NCI-H748 treated with DMSO at 0.1 percent for 48 hours (cell line): ENCODE measurements at regions not wholly inside any gene's neighbourhood (a gene's known extent, or its start where the extent isn't known, plus 50 kb on each side); places are given as distances from the start of the nearest gene placed in this dataset.

Experiments
- DNase-seq: peaks from one replicate; lab custom pipeline; 2025; lab: John Stamatoyannopoulos, UW

DNA sequence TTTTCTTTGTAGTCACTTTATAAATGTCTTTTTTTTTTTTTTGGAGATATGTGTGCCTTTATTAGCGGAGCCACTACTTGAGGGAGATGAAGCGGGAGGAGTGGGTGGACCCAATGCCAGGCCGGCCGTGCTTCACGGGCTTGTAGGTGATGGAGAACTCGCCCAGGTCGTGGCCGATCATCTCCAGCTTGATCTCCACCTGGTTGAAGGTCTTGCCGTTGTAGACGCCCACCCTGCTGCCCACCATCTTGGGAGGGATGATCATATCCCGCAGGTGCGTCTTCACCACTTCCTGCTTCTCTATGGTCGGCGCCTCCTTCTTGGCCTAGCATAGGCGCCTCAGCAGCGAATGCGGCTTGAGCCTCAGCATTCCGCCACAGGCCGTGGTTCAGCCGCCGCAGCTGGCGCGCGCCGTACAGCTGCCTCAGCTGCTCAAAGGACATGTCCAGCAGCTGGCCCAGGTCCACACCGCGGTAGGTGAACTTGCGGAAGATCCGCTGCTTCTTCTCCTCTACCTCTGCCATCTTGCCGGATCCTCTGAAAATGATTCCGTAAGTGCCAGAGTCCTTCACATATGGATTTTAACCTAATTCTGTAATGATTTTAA, 1095.6 kb downstream of the MAT2B start:
- no peak for DNase-seq

- DNase-seq: no peak
Observed at GRCh38 chr5:164608507-164608906, 1103.1 kb downstream of the MAT2B start.

DNA sequence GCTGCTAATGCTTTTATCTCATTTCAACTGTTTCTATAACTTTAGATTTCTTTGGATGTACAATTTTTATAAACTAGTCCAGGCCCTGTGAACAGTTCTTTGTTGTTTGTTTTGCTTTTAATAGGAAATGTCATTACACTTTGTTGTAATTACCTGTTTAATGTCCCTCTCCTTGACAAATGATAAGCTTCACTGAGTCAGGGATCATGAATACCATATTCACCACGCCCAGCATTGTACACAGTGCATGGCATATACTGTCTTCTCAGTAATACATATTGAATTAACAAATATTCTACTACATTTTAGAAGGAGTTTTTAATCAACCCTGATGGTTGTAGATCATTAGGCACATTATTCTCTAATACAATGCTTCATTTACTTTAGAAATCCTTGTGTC, 1105.0 kb downstream of the MAT2B start:
- DNase-seq: no peak

DNA sequence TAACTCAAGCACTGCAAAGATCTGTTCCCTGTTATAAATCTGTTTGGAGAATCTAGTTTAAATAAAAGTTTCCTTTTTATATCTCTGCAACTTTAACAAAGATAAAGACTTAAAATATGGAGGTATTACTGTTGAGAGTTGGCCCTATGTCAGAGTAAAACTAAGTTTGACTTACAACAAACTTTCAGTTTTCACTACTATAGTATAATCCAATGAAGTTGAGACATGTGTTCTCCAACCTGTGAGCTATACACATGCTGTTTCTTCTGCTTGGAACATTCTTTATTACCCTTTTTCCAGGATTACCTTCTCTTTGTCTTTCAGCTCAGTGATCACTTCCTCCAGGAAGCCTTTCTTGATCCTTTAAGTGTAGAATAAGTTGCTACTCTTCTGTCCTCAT, 1109.3 kb downstream of the MAT2B start:
- no peak for DNase-seq

DNA sequence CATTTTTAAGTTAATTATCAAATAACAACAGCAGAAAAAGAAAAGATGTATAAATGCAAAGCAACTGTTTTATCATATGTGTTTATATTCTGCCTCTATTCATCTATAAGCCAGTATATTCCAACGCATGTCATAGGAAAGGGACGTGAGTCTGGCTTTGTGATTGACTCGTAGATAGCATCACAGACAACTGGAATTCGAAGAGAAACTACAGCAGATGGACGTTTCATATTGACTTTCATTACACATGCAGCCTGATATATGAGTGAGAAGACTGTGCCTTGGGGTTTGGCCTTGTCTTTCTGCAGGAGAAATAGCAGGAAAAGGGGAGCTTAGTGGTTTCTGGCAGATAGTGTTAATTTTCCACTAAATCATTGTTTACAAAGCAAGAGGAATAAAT, 1111.9 kb downstream of the MAT2B start:
- no peak for DNase-seq

DNA sequence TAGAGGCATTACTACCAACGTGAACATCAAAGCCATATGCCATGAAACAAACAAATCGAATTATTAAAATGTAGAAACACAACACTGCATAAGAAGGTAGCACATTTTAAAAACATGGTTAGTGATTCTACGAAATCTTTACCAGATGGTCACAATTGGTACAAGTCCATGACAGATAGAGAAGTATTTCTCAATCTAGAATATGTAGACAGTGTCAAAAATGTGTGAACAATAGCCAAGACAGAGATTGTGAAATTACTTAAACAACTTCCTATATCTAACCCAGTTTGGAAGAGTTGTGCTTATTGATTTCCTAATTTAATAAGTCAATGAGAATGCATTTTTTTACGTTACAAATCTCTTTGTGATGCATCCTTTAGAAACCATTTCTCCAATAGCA, 1121.6 kb downstream of the MAT2B start:
- no peak for DNase-seq

DNA sequence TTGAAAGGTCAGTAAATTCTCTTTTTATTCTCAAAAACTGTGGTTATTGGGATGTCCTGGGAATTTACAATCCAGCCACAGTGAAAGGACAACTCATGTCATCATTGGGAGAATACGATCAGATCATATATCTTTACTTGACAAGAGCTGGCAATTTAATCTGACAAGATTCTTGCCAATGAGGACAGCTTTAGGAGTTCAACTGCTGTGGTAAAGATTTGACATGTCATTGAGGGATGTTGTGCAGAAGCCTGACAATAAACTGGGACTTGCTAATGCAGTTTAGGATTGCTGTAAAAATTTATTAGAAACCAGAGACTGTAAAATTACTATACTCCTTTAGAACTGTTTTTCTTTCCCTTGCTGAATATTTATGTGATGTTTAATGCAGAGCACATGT, 1131.0 kb downstream of the MAT2B start:
- no peak for DNase-seq

GRCh38 chr5:164637931-164638521, 1132.6 kb downstream of the MAT2B start:
- no peak for DNase-seq

- no peak for DNase-seq
Observed at GRCh38 chr5:164649266-164649665, 1143.8 kb downstream of the MAT2B start.

DNA sequence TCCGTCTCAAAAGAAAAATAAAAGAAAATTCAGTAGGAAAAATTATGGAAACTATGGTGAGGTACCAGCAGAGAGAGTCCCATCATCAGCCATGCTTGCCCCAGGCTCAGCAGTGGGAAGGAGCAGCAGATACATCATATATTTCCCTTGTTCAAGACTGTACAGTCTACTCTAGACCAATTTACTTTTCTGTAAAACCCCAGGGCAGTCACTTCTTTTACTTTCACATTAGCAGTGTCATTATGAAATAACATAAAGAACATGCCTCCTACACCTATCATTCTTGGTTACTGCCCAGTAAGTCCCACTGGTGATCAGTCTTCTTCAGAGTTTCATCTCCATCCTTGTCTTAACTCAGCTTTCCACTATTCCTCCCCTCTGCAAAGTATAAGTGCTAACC, 1145.0 kb downstream of the MAT2B start:
- no peak for DNase-seq

- no peak for DNase-seq
Observed at GRCh38 chr5:164651546-164652275, 1146.3 kb downstream of the MAT2B start.

DNA sequence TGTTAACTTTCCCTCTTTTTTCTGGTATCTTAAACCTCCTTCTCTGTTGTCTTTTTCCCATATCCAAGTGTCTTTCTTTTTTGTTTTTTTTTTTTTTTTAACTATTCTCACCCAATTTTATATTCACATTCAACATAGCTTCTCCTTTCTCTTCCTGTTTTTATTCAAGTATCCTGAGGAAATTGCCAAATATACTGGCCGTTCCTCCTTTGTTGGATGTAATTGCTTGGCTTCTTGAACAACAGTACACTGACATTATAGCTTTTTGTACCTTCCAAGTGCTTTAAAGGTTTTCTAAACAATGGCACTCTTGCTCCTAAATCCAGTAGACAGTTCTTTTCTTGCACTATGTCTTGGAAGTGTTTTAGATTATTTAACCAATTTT, 1146.8 kb downstream of the MAT2B start:
- DNase-seq: no peak

- DNase-seq: no peak
Observed at GRCh38 chr5:164663198-164663989, 1158.0 kb downstream of the MAT2B start.

GRCh38 chr5:164671640-164672039, 1166.2 kb downstream of the MAT2B start:
- DNase-seq: no peak

DNA sequence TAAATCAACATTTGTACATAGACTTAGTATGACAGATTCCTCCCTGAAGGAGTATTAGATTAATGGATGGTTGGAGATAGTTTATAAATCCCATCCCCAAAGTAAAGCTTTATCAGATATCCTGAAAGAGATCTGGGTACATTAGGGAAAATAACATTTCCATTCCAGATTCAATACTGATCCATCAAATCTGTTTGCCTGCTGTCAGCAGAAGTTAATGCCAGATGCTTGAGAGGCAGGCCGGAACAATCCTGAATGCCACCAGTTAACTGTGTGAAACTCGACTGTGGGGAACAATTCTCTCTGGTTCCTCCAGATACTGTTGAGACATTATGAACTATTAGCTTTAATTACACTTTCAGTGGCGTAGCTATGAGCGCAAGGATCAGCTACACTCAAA, 1166.8 kb downstream of the MAT2B start:
- no peak for DNase-seq

DNA sequence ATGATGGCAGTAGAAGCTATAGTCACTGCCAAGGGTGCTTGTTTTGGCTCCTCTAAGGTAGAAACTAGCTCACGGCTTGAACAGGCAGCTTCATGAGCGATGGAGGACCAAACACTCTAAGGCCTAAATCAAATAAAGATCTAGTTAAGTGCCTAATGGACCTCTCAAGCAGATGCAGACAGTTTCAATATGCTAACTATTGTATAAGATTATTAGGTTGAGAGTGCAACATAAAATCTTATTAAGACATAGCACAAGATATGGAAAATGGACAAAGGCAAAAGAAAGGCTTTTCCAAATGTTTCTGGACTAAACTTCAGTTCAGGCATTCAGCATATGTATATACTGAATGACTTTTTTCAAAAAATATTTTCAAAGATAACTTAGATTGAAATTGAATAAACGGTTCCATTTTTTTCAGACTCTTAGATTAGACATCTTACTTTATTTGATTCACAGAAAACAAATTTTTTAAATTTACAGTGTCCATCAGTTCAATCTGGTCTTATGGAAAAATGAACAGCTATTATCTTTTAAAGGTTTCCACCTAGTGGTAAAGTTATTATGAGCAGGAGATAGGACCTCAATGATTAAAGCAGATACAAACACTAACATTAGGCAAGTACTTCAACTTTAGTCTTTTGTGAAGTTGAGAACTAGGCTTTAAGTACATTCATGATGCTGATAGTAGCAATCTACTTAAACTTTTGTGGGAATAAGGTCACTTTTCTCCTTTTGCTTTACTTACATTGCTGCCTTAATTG, 1167.7 kb downstream of the MAT2B start:
- no peak for DNase-seq

DNA sequence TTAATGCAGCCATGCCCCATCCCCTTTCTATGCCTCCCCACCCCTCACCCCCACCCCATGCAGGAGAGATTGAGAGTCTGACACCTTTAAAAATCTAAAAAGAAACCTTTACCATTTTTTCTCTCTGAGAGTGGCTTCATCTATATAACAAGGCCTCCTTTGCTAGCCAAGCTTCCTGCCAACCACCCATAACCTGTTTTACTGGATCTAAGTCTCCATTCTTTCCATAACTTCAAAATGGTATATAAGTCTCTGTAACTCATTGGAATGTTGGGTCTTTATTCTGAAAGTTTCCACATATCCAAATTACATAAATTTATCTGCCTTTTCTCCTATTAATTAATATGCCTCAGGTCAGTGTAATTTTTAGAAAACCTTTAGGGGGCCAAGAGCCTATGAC, 1174.0 kb downstream of the MAT2B start:
- no peak for DNase-seq

DNA sequence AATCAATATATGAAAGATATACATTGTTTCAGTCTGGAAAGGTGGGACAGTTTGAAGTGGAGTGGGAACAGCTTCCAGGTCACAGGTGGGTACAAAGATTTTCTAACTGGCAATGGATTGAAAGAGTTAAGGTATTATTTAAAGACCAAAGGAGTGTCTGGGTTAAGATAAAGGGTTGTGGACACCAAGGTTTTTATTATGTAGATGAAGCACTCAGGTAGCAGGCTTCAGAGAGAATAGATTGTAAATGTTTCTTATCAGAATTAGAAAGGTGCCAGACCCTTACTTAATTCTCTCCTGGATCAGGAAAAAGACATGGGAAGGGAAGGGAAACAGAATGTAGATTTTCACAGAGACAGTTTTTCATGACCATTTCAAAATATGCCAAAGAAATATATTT, 1174.8 kb downstream of the MAT2B start:
- DNase-seq: no peak

- DNase-seq: no peak
Observed at GRCh38 chr5:164680812-164681520, 1175.5 kb downstream of the MAT2B start.

DNA sequence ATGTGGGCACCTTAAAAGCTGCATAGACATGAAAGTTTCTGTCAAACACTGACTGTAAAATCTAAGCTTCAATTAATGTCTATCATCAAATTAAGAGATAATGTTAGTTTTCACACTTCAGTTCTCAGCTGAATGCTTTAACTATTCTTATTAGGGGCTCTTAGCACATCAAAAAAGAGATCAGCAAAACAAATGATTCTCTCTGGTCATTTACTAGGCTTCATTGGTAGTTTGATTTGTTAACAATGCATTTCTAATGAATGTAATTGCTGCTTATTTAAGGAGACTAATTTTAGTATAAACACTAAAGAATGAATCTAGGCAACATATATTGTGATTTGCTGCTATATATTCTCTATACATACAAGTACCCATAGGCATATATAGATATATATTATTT, 1182.0 kb downstream of the MAT2B start:
- DNase-seq: no peak

GRCh38 chr5:164688437-164688836, 1183.0 kb downstream of the MAT2B start:
- DNase-seq: no peak
